ENCODE measurements at regions not wholly inside any gene's neighbourhood (a gene's known extent, or its start where the extent isn't known, plus 50 kb on each side); places are given as distances from the start of the nearest gene placed in this dataset.
A peak's percentile ranks its signal among the peaks of the same experiment; 100 is the strongest.

GRCh38 chr3:154901278-154901677 is 178.8 kb upstream of the MME start:
- Histone ChIP-seq H3K27ac (ENCODE audit: low read depth, low read length) (peak overlapping the region; percentile 43), H3K4me2 (ENCODE audit: insufficient read depth, low read length) (no peak overlapping the region), H3K9me3 (ENCODE audit: low read depth, low read length) (no peaks in the 10 kb centered on the region), H3K4me3 (ENCODE audit: insufficient read depth, low read length) (no peak overlapping the region), H4K20me1 (ENCODE audit: insufficient read depth, low read length) (no peaks in the 10 kb centered on the region), H3K27me3 (ENCODE audit: insufficient read depth, low read length) (no peaks in the 10 kb centered on the region), H3K4me1 (ENCODE audit: insufficient read depth, low read length) (peaks cover 4% of the 10 kb centered on the region), H2AFZ (ENCODE audit: low read length) (no peak overlapping the region), H3K79me2 (ENCODE audit: insufficient read depth, low read length) (no peaks in the 10 kb centered on the region), H3K36me3 (ENCODE audit: insufficient read depth, low read length) (no peaks in the 10 kb centered on the region)
- TF ChIP-seq CTCF (IDR thresholded peaks at IDR 0.05; ENCODE audit: extremely low read depth, low read depth, low read length) = no peak
- no peak for DNase-seq (ENCODE audit: insufficient read length, low spot score, missing footprints)

- Histone ChIP-seq H2AFZ (ENCODE audit: low read length) (no peak overlapping the region), H3K27ac (ENCODE audit: low read depth, low read length) (peak overlapping the region; percentile 43), H3K4me2 (ENCODE audit: insufficient read depth, low read length) (no peak overlapping the region), H4K20me1 (ENCODE audit: insufficient read depth, low read length) (no peaks in the 10 kb centered on the region), H3K27me3 (ENCODE audit: insufficient read depth, low read length) (no peaks in the 10 kb centered on the region), H3K4me1 (ENCODE audit: insufficient read depth, low read length) (peaks cover 4% of the 10 kb centered on the region), H3K36me3 (ENCODE audit: insufficient read depth, low read length) (no peaks in the 10 kb centered on the region), H3K9me3 (ENCODE audit: low read depth, low read length) (no peaks in the 10 kb centered on the region), H3K4me3 (ENCODE audit: insufficient read depth, low read length) (no peak overlapping the region), H3K79me2 (ENCODE audit: insufficient read depth, low read length) (no peaks in the 10 kb centered on the region)
- DNase-seq (ENCODE audit: insufficient read length, low spot score, missing footprints) = peak; percentile 78
- TF ChIP-seq CTCF (IDR thresholded peaks at IDR 0.05; ENCODE audit: extremely low read depth, low read depth, low read length) = no peak
Observed at GRCh38 chr3:154900816-154901215, 179.3 kb upstream of the MME start.

- no peak for TF ChIP-seq CTCF (IDR thresholded peaks at IDR 0.05; ENCODE audit: extremely low read depth, low read depth, low read length)
- DNase-seq (ENCODE audit: insufficient read length, low spot score, missing footprints) = no peak
- Histone ChIP-seq H2AFZ (ENCODE audit: low read length) (peak overlapping the region; percentile 76), H3K27ac (ENCODE audit: low read depth, low read length) (no peak overlapping the region), H3K4me3 (ENCODE audit: insufficient read depth, low read length) (no peak overlapping the region), H3K4me1 (ENCODE audit: insufficient read depth, low read length) (peaks cover 4% of the 10 kb centered on the region), H3K9me3 (ENCODE audit: low read depth, low read length) (no peaks in the 10 kb centered on the region), H3K36me3 (ENCODE audit: insufficient read depth, low read length) (no peaks in the 10 kb centered on the region), H4K20me1 (ENCODE audit: insufficient read depth, low read length) (no peaks in the 10 kb centered on the region), H3K4me2 (ENCODE audit: insufficient read depth, low read length) (peak overlapping the region; percentile 10), H3K79me2 (ENCODE audit: insufficient read depth, low read length) (no peaks in the 10 kb centered on the region), H3K27me3 (ENCODE audit: insufficient read depth, low read length) (no peaks in the 10 kb centered on the region)
Observed at GRCh38 chr3:154898916-154899315, 181.2 kb upstream of the MME start.

- no peak for TF ChIP-seq CTCF (IDR thresholded peaks at IDR 0.05; ENCODE audit: extremely low read depth, low read depth, low read length)
- no peak for DNase-seq (ENCODE audit: insufficient read length, low spot score, missing footprints)
- Histone ChIP-seq H3K4me2 (ENCODE audit: insufficient read depth, low read length) (peak overlapping the region; percentile 10), H3K79me2 (ENCODE audit: insufficient read depth, low read length) (no peaks in the 10 kb centered on the region), H3K9me3 (ENCODE audit: low read depth, low read length) (no peaks in the 10 kb centered on the region), H3K27me3 (ENCODE audit: insufficient read depth, low read length) (no peaks in the 10 kb centered on the region), H3K27ac (ENCODE audit: low read depth, low read length) (no peak overlapping the region), H3K4me3 (ENCODE audit: insufficient read depth, low read length) (no peak overlapping the region), H3K36me3 (ENCODE audit: insufficient read depth, low read length) (no peaks in the 10 kb centered on the region), H3K4me1 (ENCODE audit: insufficient read depth, low read length) (peaks cover 4% of the 10 kb centered on the region), H4K20me1 (ENCODE audit: insufficient read depth, low read length) (no peaks in the 10 kb centered on the region), H2AFZ (ENCODE audit: low read length) (peak overlapping the region; percentile 76)
Observed at GRCh38 chr3:154898443-154898842, 181.7 kb upstream of the MME start.
